ENCODE measurements at regions not wholly inside any gene's neighbourhood (a gene's known extent, or its start where the extent isn't known, plus 50 kb on each side); places are given as distances from the start of the nearest gene placed in this dataset.
"Not testable (repeated sequence)": the region's sequence is repeated elsewhere in the genome, so short reads cannot be mapped to it uniquely, and the experiment has no call there.

GRCh38 chr15:30688684-30689083, 62.8 kb downstream of the ARHGAP11B start:
- H3K36me3 ChIP-seq (ENCODE audit: insufficient read depth in 1 of 2, low read depth in 1 of 2); H3K27me3 ChIP-seq (ENCODE audit: insufficient read depth in 3 of 3, low read length in 2 of 3); ATAC-seq; H3K9me3 ChIP-seq; H3K4me3 ChIP-seq; H3K27ac ChIP-seq; intact Hi-C loops (cut with DNase I); H3K4me1 ChIP-seq; DNase-seq: not testable (repeated sequence)
- 89 to 97% (median 92%) methylated on average over 4 to 5 of the region's 5 CpGs for WGBS, 3 donors

GRCh38 chr15:30690153-30690552, 64.2 kb downstream of the ARHGAP11B start:
- ATAC-seq; H3K36me3 ChIP-seq (ENCODE audit: insufficient read depth in 1 of 2, low read depth in 1 of 2); DNase-seq; H3K9me3 ChIP-seq; intact Hi-C loops (cut with DNase I); H3K27me3 ChIP-seq (ENCODE audit: insufficient read depth in 3 of 3, low read length in 2 of 3); H3K4me3 ChIP-seq; H3K4me1 ChIP-seq; H3K27ac ChIP-seq: not testable (repeated sequence)
- WGBS, 3 donors = 60 to 79% (median 64%) methylated on average over 2 of the region's 2 CpGs

- WGBS, 3 donors = 50% methylated on average over 1 of the region's 3 CpGs; no CpG with 5 or more reads in 2 of the 3 donors
- H3K4me1 ChIP-seq; H3K36me3 ChIP-seq (ENCODE audit: insufficient read depth in 1 of 2, low read depth in 1 of 2); H3K27ac ChIP-seq; DNase-seq; H3K9me3 ChIP-seq; H3K4me3 ChIP-seq; ATAC-seq; H3K27me3 ChIP-seq (ENCODE audit: insufficient read depth in 3 of 3, low read length in 2 of 3); intact Hi-C loops (cut with DNase I): not testable (repeated sequence)
Measured at GRCh38 chr15:30695811-30696210, 69.9 kb downstream of the ARHGAP11B start.

GRCh38 chr15:30696439-30697314, 70.7 kb downstream of the ARHGAP11B start:
- DNase-seq; ATAC-seq; H3K4me1 ChIP-seq; H3K27me3 ChIP-seq (ENCODE audit: insufficient read depth in 3 of 3, low read length in 2 of 3); H3K4me3 ChIP-seq; H3K9me3 ChIP-seq; intact Hi-C loops (cut with DNase I); H3K27ac ChIP-seq; H3K36me3 ChIP-seq (ENCODE audit: insufficient read depth in 1 of 2, low read depth in 1 of 2): not testable (repeated sequence)
- 69 to 79% (median 75%) methylated on average over 7 of the region's 15 CpGs for WGBS, 3 donors

GRCh38 chr15:30697315-30697685, 71.4 kb downstream of the ARHGAP11B start:
- H3K36me3 ChIP-seq (ENCODE audit: insufficient read depth in 1 of 2, low read depth in 1 of 2); intact Hi-C loops (cut with DNase I); DNase-seq; H3K27ac ChIP-seq; H3K4me1 ChIP-seq; ATAC-seq; H3K9me3 ChIP-seq; H3K4me3 ChIP-seq; H3K27me3 ChIP-seq (ENCODE audit: insufficient read depth in 3 of 3, low read length in 2 of 3): not testable (repeated sequence)
- 51 to 76% (median 61%) methylated on average over 3 of the region's 3 CpGs for WGBS, 3 donors

- H3K9me3 ChIP-seq; DNase-seq; intact Hi-C loops (cut with DNase I); ATAC-seq; H3K4me3 ChIP-seq; H3K27ac ChIP-seq; H3K4me1 ChIP-seq; H3K36me3 ChIP-seq (ENCODE audit: insufficient read depth in 1 of 2, low read depth in 1 of 2); H3K27me3 ChIP-seq (ENCODE audit: insufficient read depth in 3 of 3, low read length in 2 of 3): not testable (repeated sequence)
- WGBS, 3 donors = 46% methylated on average over 2 of the region's 7 CpGs; no CpG with 5 or more reads in 2 of the 3 donors
Measured at GRCh38 chr15:30700006-30700597, 74.2 kb downstream of the ARHGAP11B start.

GRCh38 chr15:30707976-30708685, 82.2 kb downstream of the ARHGAP11B start:
- WGBS, 3 donors = 83 to 91% (median 87%) methylated on average over 7 to 9 of the region's 9 CpGs
- H3K27me3 ChIP-seq (ENCODE audit: insufficient read depth in 3 of 3, low read length in 2 of 3); intact Hi-C loops (cut with DNase I); DNase-seq; H3K36me3 ChIP-seq (ENCODE audit: insufficient read depth in 1 of 2, low read depth in 1 of 2); ATAC-seq; H3K4me1 ChIP-seq; H3K27ac ChIP-seq; H3K4me3 ChIP-seq; H3K9me3 ChIP-seq: not testable (repeated sequence)

GRCh38 chr15:30708809-30709208, 82.9 kb downstream of the ARHGAP11B start:
- not testable (repeated sequence) for ATAC-seq

GRCh38 chr15:30718038-30718643, 92.2 kb downstream of the ARHGAP11B start:
- intact Hi-C loops (cut with DNase I); H3K27ac ChIP-seq; H3K4me3 ChIP-seq; ATAC-seq; H3K27me3 ChIP-seq (ENCODE audit: insufficient read depth in 3 of 3, low read length in 2 of 3); H3K4me1 ChIP-seq; H3K36me3 ChIP-seq (ENCODE audit: insufficient read depth in 1 of 2, low read depth in 1 of 2); DNase-seq; H3K9me3 ChIP-seq: not testable (repeated sequence)
- WGBS, 3 donors = 78 to 93% (median 92%) methylated on average over 3 to 5 of the region's 7 CpGs

More at GRCh38 chr15:30708809-30709208, 82.9 kb downstream of the ARHGAP11B start:
- H3K36me3 ChIP-seq (ENCODE audit: insufficient read depth in 1 of 2, low read depth in 1 of 2); H3K27me3 ChIP-seq (ENCODE audit: insufficient read depth in 3 of 3, low read length in 2 of 3); H3K4me3 ChIP-seq; DNase-seq; H3K9me3 ChIP-seq; H3K4me1 ChIP-seq; intact Hi-C loops (cut with DNase I); H3K27ac ChIP-seq: not testable (repeated sequence)
- 76 to 100% (median 90%) methylated on average over 1 to 4 of the region's 7 CpGs for WGBS, 3 donors

GRCh38 chr15:30719363-30719762, 93.4 kb downstream of the ARHGAP11B start:
- DNase-seq; intact Hi-C loops (cut with DNase I); H3K27me3 ChIP-seq (ENCODE audit: insufficient read depth in 3 of 3, low read length in 2 of 3); H3K4me1 ChIP-seq; H3K9me3 ChIP-seq; H3K4me3 ChIP-seq; H3K27ac ChIP-seq; H3K36me3 ChIP-seq (ENCODE audit: insufficient read depth in 1 of 2, low read depth in 1 of 2); ATAC-seq: not testable (repeated sequence)
- WGBS, 3 donors = 74 to 90% (median 84%) methylated on average over 5 of the region's 5 CpGs
